ENCODE measurements at regions not wholly inside any gene's neighbourhood (a gene's known extent, or its start where the extent isn't known, plus 50 kb on each side); places are given as distances from the start of the nearest gene placed in this dataset.

GRCh38 chr12:88328090-88328489 lies 186.0 kb downstream of the TMTC3 start:
- no peak overlapping the region for H3K4me3 ChIP-seq (replicated peaks in 1 of 3; ENCODE audit: insufficient read depth in 1 of 3, low read depth in 2 of 3, low read length in 3 of 3)
- 12% methylated on average over 3 of the region's 3 CpGs for WGBS (ENCODE audit: low lambda C conversion rate)
- no peak overlapping the region for H2AFZ ChIP-seq (ENCODE audit: low read length)
- ChIA-PET CTCF (ENCODE audit: low intra/inter-chr PET ratio, low total read pairs) (no interaction called here), POLR2A (no interaction called here)
- no peak for DNase-seq (ENCODE audit: low spot score)
- H3K36me3 ChIP-seq (replicated peaks in 1 of 2; ENCODE audit: control insufficient read depth in 1 of 2, insufficient read depth in 2 of 2, low read length in 2 of 2) = no peaks in the 10 kb centered on the region
- FAIRE-seq = no peak
- intact Hi-C loops (cut with micrococcal nuclease; ENCODE audit: unreplicated experiment) (no loop called here), in situ Hi-C loops (cut with HindIII; ENCODE audit: extremely low pct_ligation_motif_present, low pct_unique_long_range_greater_than_20kb) (no loop called here)
- no peaks in the 10 kb centered on the region for H3K27me3 ChIP-seq (ENCODE audit: control insufficient read depth in 1 of 2, insufficient read depth in 2 of 2, low read length in 2 of 2)
- no peak overlapping the region for H3K27ac ChIP-seq (ENCODE audit: extremely low read length, insufficient read depth, low read length)
- no peaks in the 10 kb centered on the region for H3K4me1 ChIP-seq (ENCODE audit: insufficient read depth, low read length)
- H3K9me3 ChIP-seq (ENCODE audit: low read length) = no peaks in the 10 kb centered on the region
- ATAC-seq = no peak
- no peaks in the 10 kb centered on the region for H4K20me1 ChIP-seq (ENCODE audit: insufficient read depth, low read length)
- BruUV-seq (replicated peaks) = no TSS peak
- no peak overlapping the region for H3K9ac ChIP-seq (ENCODE audit: insufficient read depth, low read depth, low read length)
- no peak overlapping the region for H3K4me2 ChIP-seq (ENCODE audit: low read depth, low read length)
- no peaks in the 10 kb centered on the region for H3K79me2 ChIP-seq (ENCODE audit: insufficient read depth, low read length)
- no peak for TF ChIP-seq ZNF605 (CRISPR knock-in tag; IDR thresholded peaks at IDR 0.05)
- TF ChIP-seq DMTF1 (CRISPR knock-in tag; IDR thresholded peaks at IDR 0.05) = no peak
- TF ChIP-seq KDM2A (CRISPR knock-in tag; IDR thresholded peaks at IDR 0.05; ENCODE audit: borderline replicate concordance, low read depth) = no peak
- no peak for TF ChIP-seq PCBP1 (IDR thresholded peaks at IDR 0.05; ENCODE audit: borderline replicate concordance, low read depth, low read length)
- no peak for TF ChIP-seq ZNF468 (CRISPR knock-in tag; IDR thresholded peaks at IDR 0.05)
- no peak for TF ChIP-seq NCOA5 (CRISPR knock-in tag; IDR thresholded peaks at IDR 0.05)
- no peak for TF ChIP-seq YEATS2 (CRISPR knock-in tag; IDR thresholded peaks at IDR 0.05; ENCODE audit: borderline replicate concordance)
- TF ChIP-seq, protein P1, sequence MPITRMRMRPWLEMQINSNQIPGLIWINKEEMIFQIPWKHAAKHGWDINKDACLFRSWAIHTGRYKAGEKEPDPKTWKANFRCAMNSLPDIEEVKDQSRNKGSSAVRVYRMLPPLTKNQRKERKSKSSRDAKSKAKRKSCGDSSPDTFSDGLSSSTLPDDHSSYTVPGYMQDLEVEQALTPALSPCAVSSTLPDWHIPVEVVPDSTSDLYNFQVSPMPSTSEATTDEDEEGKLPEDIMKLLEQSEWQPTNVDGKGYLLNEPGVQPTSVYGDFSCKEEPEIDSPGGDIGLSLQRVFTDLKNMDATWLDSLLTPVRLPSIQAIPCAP (CRISPR knock-in tag; IDR thresholded peaks at IDR 0.05; ENCODE audit: low read depth) = no peak
- no peak for TF ChIP-seq ZBTB7A (CRISPR knock-in tag; IDR thresholded peaks at IDR 0.05)
- TF ChIP-seq GFI1 (CRISPR knock-in tag; IDR thresholded peaks at IDR 0.05; ENCODE audit: borderline replicate concordance) = no peak
- TF ChIP-seq ZNF607 (CRISPR knock-in tag; IDR thresholded peaks at IDR 0.05; ENCODE audit: borderline replicate concordance) = no peak
- no peak for TF ChIP-seq HNF1B (CRISPR knock-in tag; IDR thresholded peaks at IDR 0.05)
- TF ChIP-seq ZNF256 (CRISPR knock-in tag; conservative IDR thresholded peaks at IDR 0.05) = no peak
- TF ChIP-seq, protein P2, sequence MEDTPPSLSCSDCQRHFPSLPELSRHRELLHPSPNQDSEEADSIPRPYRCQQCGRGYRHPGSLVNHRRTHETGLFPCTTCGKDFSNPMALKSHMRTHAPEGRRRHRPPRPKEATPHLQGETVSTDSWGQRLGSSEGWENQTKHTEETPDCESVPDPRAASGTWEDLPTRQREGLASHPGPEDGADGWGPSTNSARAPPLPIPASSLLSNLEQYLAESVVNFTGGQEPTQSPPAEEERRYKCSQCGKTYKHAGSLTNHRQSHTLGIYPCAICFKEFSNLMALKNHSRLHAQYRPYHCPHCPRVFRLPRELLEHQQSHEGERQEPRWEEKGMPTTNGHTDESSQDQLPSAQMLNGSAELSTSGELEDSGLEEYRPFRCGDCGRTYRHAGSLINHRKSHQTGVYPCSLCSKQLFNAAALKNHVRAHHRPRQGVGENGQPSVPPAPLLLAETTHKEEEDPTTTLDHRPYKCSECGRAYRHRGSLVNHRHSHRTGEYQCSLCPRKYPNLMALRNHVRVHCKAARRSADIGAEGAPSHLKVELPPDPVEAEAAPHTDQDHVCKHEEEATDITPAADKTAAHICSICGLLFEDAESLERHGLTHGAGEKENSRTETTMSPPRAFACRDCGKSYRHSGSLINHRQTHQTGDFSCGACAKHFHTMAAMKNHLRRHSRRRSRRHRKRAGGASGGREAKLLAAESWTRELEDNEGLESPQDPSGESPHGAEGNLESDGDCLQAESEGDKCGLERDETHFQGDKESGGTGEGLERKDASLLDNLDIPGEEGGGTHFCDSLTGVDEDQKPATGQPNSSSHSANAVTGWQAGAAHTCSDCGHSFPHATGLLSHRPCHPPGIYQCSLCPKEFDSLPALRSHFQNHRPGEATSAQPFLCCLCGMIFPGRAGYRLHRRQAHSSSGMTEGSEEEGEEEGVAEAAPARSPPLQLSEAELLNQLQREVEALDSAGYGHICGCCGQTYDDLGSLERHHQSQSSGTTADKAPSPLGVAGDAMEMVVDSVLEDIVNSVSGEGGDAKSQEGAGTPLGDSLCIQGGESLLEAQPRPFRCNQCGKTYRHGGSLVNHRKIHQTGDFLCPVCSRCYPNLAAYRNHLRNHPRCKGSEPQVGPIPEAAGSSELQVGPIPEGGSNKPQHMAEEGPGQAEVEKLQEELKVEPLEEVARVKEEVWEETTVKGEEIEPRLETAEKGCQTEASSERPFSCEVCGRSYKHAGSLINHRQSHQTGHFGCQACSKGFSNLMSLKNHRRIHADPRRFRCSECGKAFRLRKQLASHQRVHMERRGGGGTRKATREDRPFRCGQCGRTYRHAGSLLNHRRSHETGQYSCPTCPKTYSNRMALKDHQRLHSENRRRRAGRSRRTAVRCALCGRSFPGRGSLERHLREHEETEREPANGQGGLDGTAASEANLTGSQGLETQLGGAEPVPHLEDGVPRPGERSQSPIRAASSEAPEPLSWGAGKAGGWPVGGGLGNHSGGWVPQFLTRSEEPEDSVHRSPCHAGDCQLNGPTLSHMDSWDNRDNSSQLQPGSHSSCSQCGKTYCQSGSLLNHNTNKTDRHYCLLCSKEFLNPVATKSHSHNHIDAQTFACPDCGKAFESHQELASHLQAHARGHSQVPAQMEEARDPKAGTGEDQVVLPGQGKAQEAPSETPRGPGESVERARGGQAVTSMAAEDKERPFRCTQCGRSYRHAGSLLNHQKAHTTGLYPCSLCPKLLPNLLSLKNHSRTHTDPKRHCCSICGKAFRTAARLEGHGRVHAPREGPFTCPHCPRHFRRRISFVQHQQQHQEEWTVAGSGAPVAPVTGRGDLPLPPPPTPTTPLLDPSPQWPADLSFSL (CRISPR knock-in tag; IDR thresholded peaks at IDR 0.05) = no peak
- TF ChIP-seq ZNF776 (CRISPR knock-in tag; IDR thresholded peaks at IDR 0.05) = no peak
